Colonic mucosa (tissue), 4 donors: ENCODE measurements at regions not wholly inside any gene's neighbourhood (a gene's known extent, or its start where the extent isn't known, plus 50 kb on each side); places are given as distances from the start of the nearest gene placed in this dataset.
"Not testable (repeated sequence)": the region's sequence is repeated elsewhere in the genome, so short reads cannot be mapped to it uniquely, and the experiment has no call there.

Source experiments
- DNase-seq: peaks from one replicate; pipeline ENCODE4 v3.0.0-alpha.2; 2020
- H3K27ac ChIP-seq: fragments of 200-600 bp; one replicate; pipeline ENCODE4 v1.8.0; 2021
- H3K27me3 ChIP-seq: fragments of 200-600 bp; one replicate; pipeline ENCODE4 v1.8.0; 2021
- H3K36me3 ChIP-seq: fragments of 200-600 bp; one replicate; pipeline ENCODE4 v1.8.0; 2021
- H3K4me1 ChIP-seq: fragments of 200-600 bp; one replicate; pipeline ENCODE4 v1.8.0; 2021; ENCODE audit warnings: mild to moderate bottlenecking
- H3K4me3 ChIP-seq: fragments of 200-600 bp; one replicate; pipeline ENCODE4 v1.8.0; 2021
- H3K9ac ChIP-seq, 2 donors: one replicate each; pipeline ENCODE4 v1.7.0; 2013; ENCODE audit warnings: control low read depth in 2 of 2, low read depth in 2 of 2, low read length in 2 of 2
- H3K9me3 ChIP-seq: fragments of 200-600 bp; one replicate; pipeline ENCODE4 v1.8.0; 2021
- intact Hi-C: fragments of 100-400 bp; cut with DNase I; formaldehyde crosslinking; loops from one replicate; pipeline ENCODE4 v1.14.1; 2022
- TF ChIP-seq, protein P1 (sequence below): fragments of 200-600 bp; IDR thresholded peaks from one replicate; pipeline ENCODE4 v1.8.0; 2022; ENCODE audit warnings: antibody characterized with exemption, mild to moderate bottlenecking
- donor health status: healthy.
- donor health status: DM: no; HTN: no; CAD: no.
- donor health status: DM: no; HTN: no; CAD: no.

DNA sequence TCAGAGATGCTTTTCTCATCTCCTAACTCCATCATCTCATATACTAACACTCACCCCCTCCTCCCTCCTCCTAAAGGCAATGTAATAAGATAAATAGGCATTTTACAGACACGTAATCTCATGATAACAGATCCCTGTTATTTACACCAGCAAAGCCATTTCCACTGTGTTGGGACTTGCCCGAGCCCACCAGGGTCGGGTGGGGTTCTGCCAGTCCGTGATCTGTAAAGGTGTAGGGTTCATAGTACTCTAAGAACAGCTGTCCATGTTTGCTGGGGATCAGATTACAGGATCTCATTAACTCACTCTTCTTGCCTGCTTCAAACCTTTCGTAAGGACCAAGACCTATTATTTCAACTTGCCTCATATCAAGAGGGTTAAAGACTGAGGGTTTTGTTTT lies 172.4 kb downstream of the FZD1 start:
- Histone ChIP-seq H3K27ac (no peak overlapping the region), H3K9me3 (no peaks in the 10 kb centered on the region), H3K4me1 (no peaks in the 10 kb centered on the region), H3K9ac (no peak overlapping the region), H3K4me3 (no peak overlapping the region), H3K27me3 (no peaks in the 10 kb centered on the region), H3K36me3 (no peaks in the 10 kb centered on the region)
- DNase-seq: no peak
- intact Hi-C loops: no loop called here
- TF ChIP-seq, protein P1, sequence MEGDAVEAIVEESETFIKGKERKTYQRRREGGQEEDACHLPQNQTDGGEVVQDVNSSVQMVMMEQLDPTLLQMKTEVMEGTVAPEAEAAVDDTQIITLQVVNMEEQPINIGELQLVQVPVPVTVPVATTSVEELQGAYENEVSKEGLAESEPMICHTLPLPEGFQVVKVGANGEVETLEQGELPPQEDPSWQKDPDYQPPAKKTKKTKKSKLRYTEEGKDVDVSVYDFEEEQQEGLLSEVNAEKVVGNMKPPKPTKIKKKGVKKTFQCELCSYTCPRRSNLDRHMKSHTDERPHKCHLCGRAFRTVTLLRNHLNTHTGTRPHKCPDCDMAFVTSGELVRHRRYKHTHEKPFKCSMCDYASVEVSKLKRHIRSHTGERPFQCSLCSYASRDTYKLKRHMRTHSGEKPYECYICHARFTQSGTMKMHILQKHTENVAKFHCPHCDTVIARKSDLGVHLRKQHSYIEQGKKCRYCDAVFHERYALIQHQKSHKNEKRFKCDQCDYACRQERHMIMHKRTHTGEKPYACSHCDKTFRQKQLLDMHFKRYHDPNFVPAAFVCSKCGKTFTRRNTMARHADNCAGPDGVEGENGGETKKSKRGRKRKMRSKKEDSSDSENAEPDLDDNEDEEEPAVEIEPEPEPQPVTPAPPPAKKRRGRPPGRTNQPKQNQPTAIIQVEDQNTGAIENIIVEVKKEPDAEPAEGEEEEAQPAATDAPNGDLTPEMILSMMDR: no peak

DNA sequence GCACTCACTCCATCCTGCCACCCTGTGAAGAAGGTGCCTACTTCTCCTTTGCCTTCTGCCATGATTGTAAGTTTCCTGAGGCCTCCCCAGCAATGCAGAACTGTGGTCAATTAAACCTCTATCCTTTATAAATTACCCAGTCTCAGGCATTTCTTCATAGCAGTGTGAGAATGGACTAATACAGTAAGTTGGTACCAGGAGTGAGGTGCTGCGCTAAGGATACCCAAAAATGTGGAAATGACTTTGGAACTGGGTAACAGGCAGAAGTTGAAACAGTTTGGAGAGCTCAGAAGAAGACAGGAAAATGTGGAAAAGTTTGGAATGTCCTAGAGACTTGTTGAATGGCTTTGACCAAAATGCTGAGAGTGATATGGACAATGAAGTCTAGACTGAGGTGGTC lies 176.0 kb downstream of the FZD1 start:
- H3K9ac ChIP-seq, H3K27me3 ChIP-seq, intact Hi-C loops, H3K9me3 ChIP-seq, H3K4me3 ChIP-seq, H3K36me3 ChIP-seq, H3K4me1 ChIP-seq, DNase-seq, H3K27ac ChIP-seq: not testable (repeated sequence)

DNA sequence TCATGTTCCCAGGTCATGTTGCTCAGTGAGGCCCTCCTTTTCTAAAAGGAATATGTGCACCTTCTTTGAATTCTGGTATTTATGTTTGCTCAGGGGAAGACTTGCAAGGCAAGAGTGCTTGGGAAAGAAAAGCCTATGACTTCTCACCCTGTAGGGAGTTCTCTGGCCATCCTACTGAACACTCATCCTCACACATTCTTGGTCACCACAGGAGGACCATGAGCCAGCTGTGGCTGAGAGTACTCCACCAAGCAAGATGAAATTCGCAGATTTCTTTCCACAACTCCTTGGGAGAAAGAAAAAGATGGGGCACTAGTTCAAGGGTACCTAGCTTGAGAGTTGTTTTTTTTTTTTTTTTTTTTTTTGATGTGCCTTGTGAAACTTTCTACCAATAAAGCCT lies 179.6 kb downstream of the FZD1 start:
- Histone ChIP-seq H3K4me3 (no peak overlapping the region), H3K27me3 (no peaks in the 10 kb centered on the region), H3K9ac (no peak overlapping the region), H3K4me1 (no peaks in the 10 kb centered on the region), H3K27ac (no peak overlapping the region), H3K36me3 (no peaks in the 10 kb centered on the region), H3K9me3 (no peaks in the 10 kb centered on the region)
- intact Hi-C loops: no loop called here
- no peak for DNase-seq
- TF ChIP-seq, protein P1: no peak

DNA sequence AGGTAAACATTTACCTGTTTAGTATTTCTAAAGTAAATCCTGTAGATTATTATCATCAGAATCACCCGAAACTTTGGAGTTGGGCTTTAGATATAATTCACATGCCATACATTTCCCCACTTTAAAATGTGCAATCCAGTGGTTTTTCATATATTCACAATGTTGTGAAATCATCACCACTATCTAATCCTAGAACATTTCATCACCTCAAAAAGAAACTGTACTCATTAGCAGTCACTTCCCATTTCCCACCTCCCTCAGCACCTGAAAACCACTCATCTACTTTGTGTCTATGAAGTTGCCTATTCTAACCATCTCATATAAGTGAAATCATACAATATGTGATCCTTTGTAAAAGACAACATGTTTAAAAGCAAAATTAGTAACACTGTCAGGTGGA lies 182.6 kb downstream of the FZD1 start:
- Histone ChIP-seq H3K9me3 (no peaks in the 10 kb centered on the region), H3K9ac (no peak overlapping the region), H3K4me3 (no peak overlapping the region), H3K4me1 (no peaks in the 10 kb centered on the region), H3K27ac (no peak overlapping the region), H3K36me3 (no peaks in the 10 kb centered on the region), H3K27me3 (no peaks in the 10 kb centered on the region)
- TF ChIP-seq, protein P1: no peak
- DNase-seq: no peak
- intact Hi-C loops: no loop called here

DNA sequence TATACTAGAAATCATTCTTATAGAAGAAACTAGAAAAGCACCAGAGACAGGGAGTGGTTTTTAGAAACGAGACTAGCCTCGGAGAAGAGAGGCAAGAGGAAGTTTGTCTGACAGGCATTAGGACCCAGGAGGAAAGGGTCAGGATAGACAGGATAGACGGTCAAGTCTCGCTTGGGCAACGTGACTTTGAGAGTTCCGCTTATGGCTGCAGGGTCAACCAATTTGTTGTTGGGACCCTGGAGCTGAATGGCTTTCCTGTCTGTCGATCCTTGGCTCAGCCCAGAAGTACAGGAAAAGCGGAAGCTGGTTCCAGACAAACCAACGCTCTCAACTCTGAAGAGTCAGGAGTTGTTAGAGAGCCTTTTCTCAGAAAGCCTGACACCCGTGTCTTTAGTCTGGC lies 191.2 kb downstream of the FZD1 start:
- no peak for DNase-seq
- Histone ChIP-seq H3K9me3 (no peaks in the 10 kb centered on the region), H3K27ac (no peak overlapping the region), H3K4me3 (no peak overlapping the region), H3K9ac (no peak overlapping the region), H3K27me3 (peaks cover 3% of the 10 kb centered on the region), H3K36me3 (no peaks in the 10 kb centered on the region), H3K4me1 (no peaks in the 10 kb centered on the region)
- intact Hi-C loops: no loop called here
- TF ChIP-seq, protein P1: no peak

DNA sequence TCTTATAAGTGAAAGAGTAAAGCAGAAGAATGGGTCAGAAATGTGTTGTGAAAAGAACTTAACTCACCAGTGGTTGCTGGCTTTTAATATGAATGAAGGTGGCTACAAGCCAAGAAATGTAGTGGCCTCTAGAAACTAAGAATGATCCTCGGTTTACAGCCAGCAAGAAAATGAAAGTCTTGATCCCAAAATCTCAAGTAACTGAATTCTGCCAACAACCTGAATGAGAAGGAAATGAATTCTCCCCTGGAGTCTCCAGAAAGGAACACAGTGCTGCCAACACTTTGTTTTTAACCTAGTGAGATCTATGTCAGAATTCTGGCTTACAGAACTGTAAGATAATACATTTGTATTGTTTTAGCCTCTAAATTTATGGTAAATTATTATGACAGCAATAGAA lies 193.0 kb downstream of the FZD1 start:
- Histone ChIP-seq H3K9me3 (no peaks in the 10 kb centered on the region), H3K27me3 (peaks cover 3% of the 10 kb centered on the region), H3K27ac (no peak overlapping the region), H3K4me3 (no peak overlapping the region), H3K4me1 (no peaks in the 10 kb centered on the region), H3K36me3 (no peaks in the 10 kb centered on the region), H3K9ac (no peak overlapping the region)
- TF ChIP-seq, protein P1: no peak
- intact Hi-C loops: no loop called here
- DNase-seq: no peak
